Pancreas (tissue), 10 donors: ENCODE measurements at regions not wholly inside any gene's neighbourhood (a gene's known extent, or its start where the extent isn't known, plus 50 kb on each side); places are given as distances from the start of the nearest gene placed in this dataset.

Source experiments
- ATAC-seq, 4 donors: fragments of 200-7000 bp; cut with Tn5 transposase; one replicate each; pipeline versions ENCODE4 v1.8.0 to v1.9.1; 2020; ENCODE audit warnings: mild to moderate bottlenecking in 4 of 4, moderate library complexity in 4 of 4
- DNase-seq, 6 donors: peaks; one replicate each; pipeline ENCODE4 v3.0.0-alpha.2; 2020
- FAIRE-seq: peaks from 2 replicates; lab custom pipeline; 2012; peaks lifted over from hg19 to GRCh38; lab: Jason Lieb, UNC
- H3K27ac ChIP-seq, 4 donors: fragments of 200-600 bp; sonication (generic); 1 replicate in 3 of 4; 2 replicates in 1 of 4; pipeline versions ENCODE4 v1.5.0 to v1.8.0; 2020
- H3K27me3 ChIP-seq, 4 donors: fragments of 200-600 bp; one replicate each; pipeline ENCODE4 v1.8.0; 2021
- H3K36me3 ChIP-seq, 3 donors: fragments of 200-600 bp; sonication (generic) in 1 of 3; one replicate each; pipeline versions ENCODE4 v1.5.0 to v1.8.0; 2020 to 2021
- H3K4me1 ChIP-seq, 3 donors: fragments of 200-600 bp; one replicate each; pipeline ENCODE4 v1.8.0; 2021
- H3K4me3 ChIP-seq, 4 donors: fragments of 200-600 bp; sonication (generic) in 2 of 4; one replicate each; pipeline versions ENCODE4 v1.5.0 to v1.8.0; 2020 to 2021
- H3K9me3 ChIP-seq, 4 donors: fragments of 200-600 bp; one replicate each; pipeline ENCODE4 v1.8.0; 2021
- WGBS, 2 donors: extraction: QIAGEN DNeasy Blood & Tissue Kit; methylation state at CpG; one replicate each; pipeline ENCODE4 v1.1.7; 2013; 5-methylcytosine and 5-hydroxymethylcytosine counted together
- intact Hi-C, 3 donors: fragments of 100-400 bp; cut with DNase I; formaldehyde crosslinking; loops; one replicate each; pipeline versions ENCODE4 v1.11.1 to v1.14.2; 2022
- TF ChIP-seq, protein P1 (sequence below), 4 donors: fragments of 200-600 bp; sonication (generic) in 3 of 4; IDR thresholded peaks; one replicate each; pipeline versions ENCODE4 v1.5.0 to v1.8.0; 2021; ENCODE audit warnings: antibody characterized with exemption in 4 of 4
- donor health status: healthy with polysubstance abuse.
- donor health status: DM: no; HTN: no; CAD: no; lungs with moderate emphysema.
- donor health status: DM: no; HTN: no; CAD: no.
- donor health status: control.
- donor health status: control.
- donor health status: Bipolar disorder and iron deficiency.
- donor health status: DM: yes; HTN: yes; CAD: no.
- donor health status: DM: no; HTN: no; CAD: no.
- donor health status: DM: no; HTN: no; CAD: no.
- donor health status: DM: yes; HTN: yes; CAD: no.

DNA sequence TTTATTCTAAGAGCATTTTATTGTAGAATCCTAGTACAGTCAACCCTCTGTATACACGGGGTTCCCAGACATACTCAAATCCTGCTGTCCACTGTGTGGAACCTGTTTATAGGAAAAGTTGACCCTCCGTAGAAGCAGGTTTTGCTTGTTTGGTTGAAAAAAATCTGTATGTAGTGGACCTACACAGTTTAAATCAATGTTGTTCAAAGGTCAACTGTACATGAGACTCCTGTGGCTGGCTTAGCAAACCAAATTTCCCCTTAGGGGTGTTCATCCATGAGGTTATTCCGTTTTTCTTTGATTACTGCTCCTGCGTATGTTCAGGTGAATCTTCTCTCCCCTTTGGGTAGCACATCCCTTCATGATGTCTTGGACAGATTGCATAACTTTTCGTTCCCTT lies 387.0 kb upstream of the ZFP64 start:
- Histone ChIP-seq H3K9me3 (no peaks in the 10 kb centered on the region), H3K4me3 (no peak overlapping the region), H3K27me3 (peaks cover 0 to 6% (median 1%) of the 10 kb centered on the region in 4 donors), H3K27ac (no peak overlapping the region), H3K4me1 (no peaks in the 10 kb centered on the region), H3K36me3 (no peaks in the 10 kb centered on the region)
- FAIRE-seq (no peak), DNase-seq (no peak), ATAC-seq (no peak)
- 34 to 41% methylated on average over 5 of the region's 5 CpGs for WGBS, 2 donors
- TF ChIP-seq, protein P1, sequence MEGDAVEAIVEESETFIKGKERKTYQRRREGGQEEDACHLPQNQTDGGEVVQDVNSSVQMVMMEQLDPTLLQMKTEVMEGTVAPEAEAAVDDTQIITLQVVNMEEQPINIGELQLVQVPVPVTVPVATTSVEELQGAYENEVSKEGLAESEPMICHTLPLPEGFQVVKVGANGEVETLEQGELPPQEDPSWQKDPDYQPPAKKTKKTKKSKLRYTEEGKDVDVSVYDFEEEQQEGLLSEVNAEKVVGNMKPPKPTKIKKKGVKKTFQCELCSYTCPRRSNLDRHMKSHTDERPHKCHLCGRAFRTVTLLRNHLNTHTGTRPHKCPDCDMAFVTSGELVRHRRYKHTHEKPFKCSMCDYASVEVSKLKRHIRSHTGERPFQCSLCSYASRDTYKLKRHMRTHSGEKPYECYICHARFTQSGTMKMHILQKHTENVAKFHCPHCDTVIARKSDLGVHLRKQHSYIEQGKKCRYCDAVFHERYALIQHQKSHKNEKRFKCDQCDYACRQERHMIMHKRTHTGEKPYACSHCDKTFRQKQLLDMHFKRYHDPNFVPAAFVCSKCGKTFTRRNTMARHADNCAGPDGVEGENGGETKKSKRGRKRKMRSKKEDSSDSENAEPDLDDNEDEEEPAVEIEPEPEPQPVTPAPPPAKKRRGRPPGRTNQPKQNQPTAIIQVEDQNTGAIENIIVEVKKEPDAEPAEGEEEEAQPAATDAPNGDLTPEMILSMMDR (IDR thresholded peaks at IDR 0.05), result no peak
- intact Hi-C loops, result no loop called here

DNA sequence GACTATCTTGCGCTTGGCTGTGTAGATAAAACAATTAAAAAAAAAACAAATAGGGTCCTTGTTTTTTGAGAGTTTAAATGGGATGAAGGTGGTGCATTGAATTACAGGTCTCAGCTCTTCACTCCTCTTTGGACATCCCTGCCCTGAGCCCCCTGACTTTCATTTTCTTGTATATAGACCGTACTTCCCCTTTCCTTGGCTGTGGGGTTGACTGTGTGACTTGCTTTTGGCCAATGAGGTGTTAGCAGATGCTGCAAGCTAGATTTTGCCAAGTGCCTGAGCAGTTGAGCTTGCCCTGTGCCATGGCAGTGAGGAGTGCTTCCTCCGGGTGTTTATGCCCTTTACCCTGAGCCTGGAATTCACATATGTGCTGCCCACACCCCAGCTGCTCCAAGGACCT lies 386.1 kb upstream of the ZFP64 start:
- ATAC-seq (no peak), FAIRE-seq (no peak), DNase-seq (no peak)
- intact Hi-C loops, result no loop called here
- H3K4me1 ChIP-seq, result no peaks in the 10 kb centered on the region
- WGBS, 2 donors, result 72 to 74% methylated on average over 3 of the region's 3 CpGs
- no peak overlapping the region for H3K4me3 ChIP-seq
- no peak overlapping the region for H3K27ac ChIP-seq
- peaks cover 0 to 6% (median 1%) of the 10 kb centered on the region in 4 donors for H3K27me3 ChIP-seq
- no peaks in the 10 kb centered on the region for H3K9me3 ChIP-seq
- H3K36me3 ChIP-seq, result no peaks in the 10 kb centered on the region
- TF ChIP-seq, protein P1 (IDR thresholded peaks at IDR 0.05), result no peak

- 68 to 79% methylated on average over 1 of the region's 1 CpG for WGBS, 2 donors
- H3K27me3 ChIP-seq, result no peaks in the 10 kb centered on the region
- TF ChIP-seq, protein P1 (IDR thresholded peaks at IDR 0.05), result no peak
- no peak for DNase-seq
- H3K4me3 ChIP-seq, result no peak overlapping the region
- no peaks in the 10 kb centered on the region for H3K4me1 ChIP-seq
- no peak for FAIRE-seq
- H3K9me3 ChIP-seq, result no peaks in the 10 kb centered on the region
- no peak overlapping the region for H3K27ac ChIP-seq
- intact Hi-C loops, result no loop called here
- no peak for ATAC-seq
- H3K36me3 ChIP-seq, result no peaks in the 10 kb centered on the region
Measured at GRCh38 chr20:52572687-52573086, 381.1 kb upstream of the ZFP64 start.

GRCh38 chr20:52569201-52569600 lies 377.6 kb upstream of the ZFP64 start:
- no peaks in the 10 kb centered on the region for H3K27me3 ChIP-seq
- no peak for DNase-seq
- intact Hi-C loops, result no loop called here
- ATAC-seq, result no peak
- no peak overlapping the region for H3K27ac ChIP-seq
- no peaks in the 10 kb centered on the region for H3K9me3 ChIP-seq
- no peaks in the 10 kb centered on the region for H3K36me3 ChIP-seq
- WGBS, 2 donors, result 85 to 88% methylated on average over 3 of the region's 3 CpGs
- FAIRE-seq, result no peak
- H3K4me3 ChIP-seq, result no peak overlapping the region
- TF ChIP-seq, protein P1 (IDR thresholded peaks at IDR 0.05), result no peak
- H3K4me1 ChIP-seq, result no peaks in the 10 kb centered on the region

GRCh38 chr20:52565614-52566013 lies 374.0 kb upstream of the ZFP64 start:
- Histone ChIP-seq H3K27ac (no peak overlapping the region), H3K4me1 (no peaks in the 10 kb centered on the region), H3K27me3 (no peaks in the 10 kb centered on the region), H3K4me3 (no peak overlapping the region), H3K9me3 (no peaks in the 10 kb centered on the region), H3K36me3 (no peaks in the 10 kb centered on the region)
- intact Hi-C loops, result no loop called here
- 87 to 88% methylated on average over 2 of the region's 2 CpGs for WGBS, 2 donors
- TF ChIP-seq, protein P1 (IDR thresholded peaks at IDR 0.05), result no peak
- DNase-seq, result no peak
- ATAC-seq, result no peak
- FAIRE-seq, result no peak
